ENCODE measurements at regions not wholly inside any gene's neighbourhood (a gene's known extent, or its start where the extent isn't known, plus 50 kb on each side); places are given as distances from the start of the nearest gene placed in this dataset.

DNA sequence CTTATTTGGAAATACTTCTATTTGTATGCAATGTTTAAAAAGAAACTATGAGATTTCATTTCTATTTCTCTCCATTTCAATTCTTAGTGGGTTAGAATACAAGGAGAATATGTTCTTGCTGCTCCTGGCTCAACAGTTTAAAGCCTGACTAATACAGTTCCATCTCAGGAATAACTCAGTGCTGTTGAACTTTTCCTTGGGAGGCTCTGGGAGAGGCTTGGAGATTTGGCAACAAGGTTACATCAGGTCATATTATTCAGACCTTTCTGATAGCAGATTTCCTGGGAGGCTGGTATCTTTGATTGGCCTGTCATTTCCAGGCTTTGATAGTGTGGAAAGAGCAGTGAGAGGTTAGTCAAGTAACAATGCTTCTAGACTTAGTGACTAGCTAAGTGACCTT, 481.7 kb upstream of the KLF4 start:
- Mint-ChIP-seq H3K27me3 (peaks cover 9% of the 10 kb centered on the region), H3K9me3 (ENCODE audit: insufficient read depth) (no peaks in the 10 kb centered on the region), H3K27ac (no peak overlapping the region), H3K4me3 (no peak overlapping the region), H3K4me1 (no peaks in the 10 kb centered on the region)
- no peak overlapping the region for H3K4me3 ChIP-seq (ENCODE audit: control extremely low read depth in 1 of 5, extremely low read depth in 1 of 5, insufficient read depth in 1 of 5, low read depth in 2 of 5, low read length in 4 of 5)
- DNase-seq (no peak), ATAC-seq (ENCODE audit: low read depth) (no peak)
- H3K27me3 ChIP-seq (replicated peaks in 1 of 4; ENCODE audit: control extremely low read depth in 1 of 4, control insufficient read depth in 3 of 4, insufficient read depth in 4 of 4, low read length in 3 of 4) = no peaks in the 10 kb centered on the region
- no peaks in the 10 kb centered on the region for H3K9me3 ChIP-seq (ENCODE audit: control extremely low read depth in 1 of 3, control insufficient read depth in 2 of 3, insufficient read depth in 1 of 3, low read length in 2 of 3)
- no peaks in the 10 kb centered on the region for H4K20me1 ChIP-seq (ENCODE audit: control insufficient read depth, insufficient read depth, low read length, poor library complexity, severe bottlenecking)
- TF ChIP-seq EZH2 (IDR thresholded peaks at IDR 0.05; ENCODE audit: borderline replicate concordance, insufficient read depth, low read depth, low read length, poor library complexity, severe bottlenecking) (no peak), CTCF (IDR thresholded peaks at IDR 0.05) (no peak)
- intact Hi-C loops (cut with micrococcal nuclease) = no loop called here
- no peak overlapping the region for H3K4me2 ChIP-seq (replicated peaks; ENCODE audit: low read depth, low read length, poor library complexity, severe bottlenecking)
- H3K27ac ChIP-seq (ENCODE audit: low read length in 2 of 2) = no peak overlapping the region
- H3K36me3 ChIP-seq (replicated peaks in 1 of 2; ENCODE audit: control extremely low read depth in 1 of 2, control insufficient read depth in 1 of 2, extremely low read depth in 1 of 2, insufficient read depth in 2 of 2, low read length in 1 of 2) = no peaks in the 10 kb centered on the region
- H3K4me1 ChIP-seq (ENCODE audit: control insufficient read depth in 2 of 2, insufficient read depth in 2 of 2, low read length in 2 of 2) = no peaks in the 10 kb centered on the region
- CTCF ChIA-PET = no interaction called here
- H3K79me2 ChIP-seq (ENCODE audit: control insufficient read depth, insufficient read depth, low read length) = no peaks in the 10 kb centered on the region
- H3K9ac ChIP-seq (ENCODE audit: low read length) = no peak overlapping the region
- POLR2A ChIA-PET = no interaction called here
- no peak overlapping the region for H2AFZ ChIP-seq (ENCODE audit: insufficient read depth, low read depth, low read length, poor library complexity, severe bottlenecking)

- TF ChIP-seq EZH2 (IDR thresholded peaks at IDR 0.05; ENCODE audit: borderline replicate concordance, insufficient read depth, low read depth, low read length, poor library complexity, severe bottlenecking) (no peak), CTCF (IDR thresholded peaks at IDR 0.05) (no peak)
- Histone ChIP-seq H3K27ac (ENCODE audit: low read length in 2 of 2) (no peak overlapping the region), H4K20me1 (ENCODE audit: control insufficient read depth, insufficient read depth, low read length, poor library complexity, severe bottlenecking) (no peaks in the 10 kb centered on the region), H3K36me3 (replicated peaks in 1 of 2; ENCODE audit: control extremely low read depth in 1 of 2, control insufficient read depth in 1 of 2, extremely low read depth in 1 of 2, insufficient read depth in 2 of 2, low read length in 1 of 2) (no peaks in the 10 kb centered on the region), H3K79me2 (ENCODE audit: control insufficient read depth, insufficient read depth, low read length) (no peaks in the 10 kb centered on the region), H2AFZ (ENCODE audit: insufficient read depth, low read depth, low read length, poor library complexity, severe bottlenecking) (no peak overlapping the region), H3K9me3 (ENCODE audit: control extremely low read depth in 1 of 3, control insufficient read depth in 2 of 3, insufficient read depth in 1 of 3, low read length in 2 of 3) (no peaks in the 10 kb centered on the region), H3K27me3 (replicated peaks in 1 of 4; ENCODE audit: control extremely low read depth in 1 of 4, control insufficient read depth in 3 of 4, insufficient read depth in 4 of 4, low read length in 3 of 4) (no peaks in the 10 kb centered on the region), H3K4me3 (ENCODE audit: control extremely low read depth in 1 of 5, extremely low read depth in 1 of 5, insufficient read depth in 1 of 5, low read depth in 2 of 5, low read length in 4 of 5) (no peak overlapping the region), H3K9ac (ENCODE audit: low read length) (no peak overlapping the region), H3K4me1 (ENCODE audit: control insufficient read depth in 2 of 2, insufficient read depth in 2 of 2, low read length in 2 of 2) (no peaks in the 10 kb centered on the region), H3K4me2 (replicated peaks; ENCODE audit: low read depth, low read length, poor library complexity, severe bottlenecking) (no peak overlapping the region)
- Mint-ChIP-seq H3K4me1 (no peaks in the 10 kb centered on the region), H3K4me3 (no peak overlapping the region), H3K9me3 (ENCODE audit: insufficient read depth) (no peaks in the 10 kb centered on the region), H3K27ac (no peak overlapping the region), H3K27me3 (peaks cover 8% of the 10 kb centered on the region)
- ATAC-seq (ENCODE audit: low read depth) = no peak
- intact Hi-C loops (cut with micrococcal nuclease) = no loop called here
- ChIA-PET POLR2A (no interaction called here), CTCF (no interaction called here)
- WGBS (ENCODE audit: insufficient coverage) = 91% methylated on average over 4 of the region's 5 CpGs
- DNase-seq = no peak
Measured at GRCh38 chr9:107970726-107971125, 481.2 kb upstream of the KLF4 start.

Data from B cell (primary cell).